ENCODE measurements at regions not wholly inside any gene's neighbourhood (a gene's known extent, or its start where the extent isn't known, plus 50 kb on each side); places are given as distances from the start of the nearest gene placed in this dataset.

- TF ChIP-seq EZH2 (IDR thresholded peaks at IDR 0.05; ENCODE audit: borderline replicate concordance, low read length) (no peak), CTCF (IDR thresholded peaks at IDR 0.05; ENCODE audit: low read length) (no peak)
- H3F3A ChIP-seq (ENCODE audit: insufficient read depth, low read length) = no peaks in the 10 kb centered on the region
These were observed 61.3 kb upstream of the ELL2 start for GRCh38 chr5:96022971-96023370.

GRCh38 chr5:96017951-96018350 is 56.3 kb upstream of the ELL2 start:
- no peak for TF ChIP-seq CTCF (IDR thresholded peaks at IDR 0.05; ENCODE audit: low read length)
- no peak for TF ChIP-seq EZH2 (IDR thresholded peaks at IDR 0.05; ENCODE audit: borderline replicate concordance, low read length)
- no peaks in the 10 kb centered on the region for H3K9me3 ChIP-seq (ENCODE audit: low read length)
- H3K27me3 ChIP-seq (ENCODE audit: insufficient read depth, low read length) = no peaks in the 10 kb centered on the region
- H3K36me3 ChIP-seq (ENCODE audit: insufficient read depth, low read length) = no peaks in the 10 kb centered on the region
- H3K9me2 ChIP-seq (ENCODE audit: low read depth, low read length) = no peaks in the 10 kb centered on the region
- no peak overlapping the region for H3K4me3 ChIP-seq (ENCODE audit: low read depth, low read length, poor library complexity, severe bottlenecking)
- H4K20me1 ChIP-seq (ENCODE audit: insufficient read depth, low read length) = no peaks in the 10 kb centered on the region
- no peak overlapping the region for H3K9ac ChIP-seq (ENCODE audit: low read length)
- H3K27ac ChIP-seq (ENCODE audit: low read depth, low read length, poor library complexity, severe bottlenecking) = no peak overlapping the region
- H3K4me2 ChIP-seq (ENCODE audit: low read length) = no peak overlapping the region
- no peak overlapping the region for H2AFZ ChIP-seq (ENCODE audit: low read length)
- H3F3A ChIP-seq (ENCODE audit: insufficient read depth, low read length) = no peaks in the 10 kb centered on the region
- H3K79me2 ChIP-seq (ENCODE audit: insufficient read depth, low read length) = no peaks in the 10 kb centered on the region
- H3K4me1 ChIP-seq (ENCODE audit: insufficient read depth, low read length, severe bottlenecking) = no peaks in the 10 kb centered on the region

More at GRCh38 chr5:96022971-96023370, 61.3 kb upstream of the ELL2 start:
- Histone ChIP-seq H3K79me2 (ENCODE audit: insufficient read depth, low read length) (no peaks in the 10 kb centered on the region), H3K4me1 (ENCODE audit: insufficient read depth, low read length, severe bottlenecking) (no peaks in the 10 kb centered on the region), H2AFZ (ENCODE audit: low read length) (no peak overlapping the region), H3K27me3 (ENCODE audit: insufficient read depth, low read length) (no peaks in the 10 kb centered on the region), H3K9me2 (ENCODE audit: low read depth, low read length) (no peaks in the 10 kb centered on the region), H3K36me3 (ENCODE audit: insufficient read depth, low read length) (no peaks in the 10 kb centered on the region), H3K9me3 (ENCODE audit: low read length) (no peaks in the 10 kb centered on the region), H3K27ac (ENCODE audit: low read depth, low read length, poor library complexity, severe bottlenecking) (no peak overlapping the region), H3K4me2 (ENCODE audit: low read length) (no peak overlapping the region), H3K4me3 (ENCODE audit: low read depth, low read length, poor library complexity, severe bottlenecking) (no peak overlapping the region), H4K20me1 (ENCODE audit: insufficient read depth, low read length) (no peaks in the 10 kb centered on the region), H3K9ac (ENCODE audit: low read length) (no peak overlapping the region)

- H3F3A ChIP-seq (ENCODE audit: insufficient read depth, low read length) = no peaks in the 10 kb centered on the region
- no peaks in the 10 kb centered on the region for H3K9me2 ChIP-seq (ENCODE audit: low read depth, low read length)
- no peaks in the 10 kb centered on the region for H3K27me3 ChIP-seq (ENCODE audit: insufficient read depth, low read length)
- no peaks in the 10 kb centered on the region for H3K79me2 ChIP-seq (ENCODE audit: insufficient read depth, low read length)
- no peak overlapping the region for H3K4me3 ChIP-seq (ENCODE audit: low read depth, low read length, poor library complexity, severe bottlenecking)
- H3K9me3 ChIP-seq (ENCODE audit: low read length) = no peaks in the 10 kb centered on the region
- H2AFZ ChIP-seq (ENCODE audit: low read length) = no peak overlapping the region
- H4K20me1 ChIP-seq (ENCODE audit: insufficient read depth, low read length) = no peaks in the 10 kb centered on the region
- no peaks in the 10 kb centered on the region for H3K36me3 ChIP-seq (ENCODE audit: insufficient read depth, low read length)
- no peak overlapping the region for H3K9ac ChIP-seq (ENCODE audit: low read length)
- no peaks in the 10 kb centered on the region for H3K4me1 ChIP-seq (ENCODE audit: insufficient read depth, low read length, severe bottlenecking)
- no peak overlapping the region for H3K27ac ChIP-seq (ENCODE audit: low read depth, low read length, poor library complexity, severe bottlenecking)
- TF ChIP-seq CTCF (IDR thresholded peaks at IDR 0.05; ENCODE audit: low read length) = no peak
- no peak overlapping the region for H3K4me2 ChIP-seq (ENCODE audit: low read length)
These were observed 54.6 kb upstream of the ELL2 start for GRCh38 chr5:96016216-96016615.
